ENCODE measurements at regions not wholly inside any gene's neighbourhood (a gene's known extent, or its start where the extent isn't known, plus 50 kb on each side); places are given as distances from the start of the nearest gene placed in this dataset.
"Not testable (repeated sequence)": the region's sequence is repeated elsewhere in the genome, so short reads cannot be mapped to it uniquely, and the experiment has no call there.

DNA sequence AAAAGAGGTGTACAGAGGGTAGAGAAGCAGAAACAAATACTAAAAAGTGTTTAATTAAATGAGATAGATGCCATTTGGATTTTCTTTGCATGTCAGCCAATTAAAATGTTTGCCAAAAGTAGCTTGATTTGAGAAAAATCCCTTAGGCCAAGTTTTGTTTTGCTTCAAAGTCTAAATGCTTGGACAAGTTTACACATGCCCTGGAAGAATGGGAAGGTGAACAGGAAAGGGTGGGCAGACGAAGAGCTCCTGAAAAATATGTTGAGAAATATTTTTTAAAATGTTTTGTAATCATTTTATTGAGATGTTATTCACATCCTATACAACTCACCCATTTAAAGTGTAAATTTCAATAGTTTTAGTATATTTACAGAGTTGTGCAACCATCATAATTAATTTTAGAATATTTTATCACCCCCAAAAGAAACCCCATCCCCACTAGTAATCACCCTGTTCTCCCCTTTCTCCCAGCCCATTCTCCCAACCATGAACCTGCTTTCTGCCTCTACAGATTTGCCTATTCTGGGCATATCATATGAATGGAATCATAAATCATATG is 98.5 kb upstream of the ANK3 start:
- Histone ChIP-seq H3K4me3 (ENCODE audit: low read depth in 1 of 2, low read length in 2 of 2) (no peak overlapping the region), H3K27ac (ENCODE audit: low read length) (no peak overlapping the region), H3K27me3 (ENCODE audit: low read depth, low read length) (no peaks in the 10 kb centered on the region), H3K9me3 (ENCODE audit: control insufficient read depth in 1 of 2, low read length in 2 of 2) (no peaks in the 10 kb centered on the region), H3K36me3 (ENCODE audit: control insufficient read depth in 1 of 2, insufficient read depth in 2 of 2, low read length in 2 of 2) (no peaks in the 10 kb centered on the region), H3K4me1 (ENCODE audit: control insufficient read depth in 1 of 2, insufficient read depth in 2 of 2, low read length in 2 of 2) (peaks cover 0 to 8% of the 10 kb centered on the region in 2 donors)

DNA sequence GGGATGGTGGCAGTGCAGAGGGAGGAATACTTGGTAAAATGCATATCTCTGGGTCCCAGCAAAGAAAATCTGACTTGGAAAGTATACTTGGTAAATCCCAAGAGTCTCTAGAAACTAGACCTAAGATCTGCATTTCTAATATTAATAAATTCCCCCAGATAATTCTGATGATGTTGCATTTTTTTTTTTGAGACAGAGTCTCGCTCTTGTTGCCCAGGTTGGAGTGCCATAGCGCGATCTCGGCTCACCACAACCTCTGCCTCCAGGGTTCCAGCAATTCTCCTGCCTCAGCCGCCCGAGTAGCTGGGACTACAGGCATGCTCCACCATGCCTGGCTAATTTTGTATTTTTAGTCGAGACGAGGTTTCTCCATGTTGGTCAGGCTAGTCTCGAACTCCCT is 97.9 kb upstream of the ANK3 start:
- Histone ChIP-seq H3K4me3 (ENCODE audit: low read depth in 1 of 2, low read length in 2 of 2) (no peak overlapping the region), H3K4me1 (ENCODE audit: control insufficient read depth in 1 of 2, insufficient read depth in 2 of 2, low read length in 2 of 2) (peaks cover 0 to 8% of the 10 kb centered on the region in 2 donors), H3K27me3 (ENCODE audit: low read depth, low read length) (no peaks in the 10 kb centered on the region), H3K27ac (ENCODE audit: low read length) (no peak overlapping the region), H3K9me3 (ENCODE audit: control insufficient read depth in 1 of 2, low read length in 2 of 2) (no peaks in the 10 kb centered on the region), H3K36me3 (ENCODE audit: control insufficient read depth in 1 of 2, insufficient read depth in 2 of 2, low read length in 2 of 2) (no peaks in the 10 kb centered on the region)

DNA sequence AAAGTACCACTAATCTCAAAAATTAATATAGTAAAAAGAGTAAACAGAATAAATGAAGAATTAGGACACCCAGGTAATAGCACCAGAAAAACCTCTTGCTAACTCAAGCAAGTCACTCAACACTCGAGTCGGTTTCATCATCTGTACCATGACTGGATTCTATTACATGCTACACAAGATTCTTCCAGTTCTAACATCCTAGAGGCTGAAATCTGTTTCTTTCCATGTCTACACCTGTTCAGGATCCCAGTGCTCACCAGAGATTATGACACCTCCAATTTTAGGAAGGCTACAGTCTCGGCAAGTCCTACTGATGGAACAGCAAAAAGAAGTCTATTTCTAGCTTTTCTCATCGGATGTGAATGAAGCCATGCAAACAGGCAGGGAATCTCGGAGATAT is 95.3 kb upstream of the ANK3 start:
- H3K27me3 ChIP-seq (ENCODE audit: low read depth, low read length) = no peaks in the 10 kb centered on the region
- peaks cover 0 to 8% of the 10 kb centered on the region in 2 donors for H3K4me1 ChIP-seq (ENCODE audit: control insufficient read depth in 1 of 2, insufficient read depth in 2 of 2, low read length in 2 of 2)
- H3K9me3 ChIP-seq (ENCODE audit: control insufficient read depth in 1 of 2, low read length in 2 of 2) = no peaks in the 10 kb centered on the region
- no peak overlapping the region for H3K4me3 ChIP-seq (ENCODE audit: low read depth in 1 of 2, low read length in 2 of 2)
- no peaks in the 10 kb centered on the region for H3K36me3 ChIP-seq (ENCODE audit: control insufficient read depth in 1 of 2, insufficient read depth in 2 of 2, low read length in 2 of 2)
- no peak overlapping the region for H3K27ac ChIP-seq (ENCODE audit: low read length)

DNA sequence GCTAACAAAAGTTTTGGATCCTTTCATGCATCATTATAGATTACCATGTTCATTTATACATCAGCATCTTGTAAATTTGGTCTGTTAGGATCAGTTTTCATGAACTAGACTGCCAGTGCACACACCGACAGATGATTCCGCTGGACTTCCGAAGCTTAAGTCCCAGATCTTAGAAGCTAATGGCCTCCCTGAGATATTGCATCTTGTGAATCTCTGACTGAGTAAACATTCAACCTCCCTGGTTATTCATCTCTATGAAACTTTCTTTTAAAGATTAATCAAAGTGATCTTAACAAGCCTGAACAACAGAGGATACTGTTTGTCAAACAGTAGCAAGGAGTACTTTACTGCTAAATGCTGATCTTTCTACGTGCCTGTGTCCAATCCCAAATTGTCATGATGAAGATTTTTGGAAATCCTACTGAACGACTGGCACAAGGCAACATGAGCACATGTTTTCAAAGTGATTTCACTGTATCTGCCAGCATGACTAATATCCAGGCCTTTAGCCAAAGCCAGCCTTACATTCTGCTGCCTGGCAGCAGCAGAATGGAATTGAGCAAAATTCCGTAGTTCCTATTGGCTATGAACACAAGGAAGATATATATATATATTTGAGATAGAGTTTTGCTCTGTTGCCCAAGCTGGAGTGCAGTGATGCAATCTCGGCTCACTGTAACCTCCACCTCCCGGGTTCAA is 91.3 kb upstream of the ANK3 start:
- Histone ChIP-seq H3K4me1 (ENCODE audit: control insufficient read depth in 1 of 2, insufficient read depth in 2 of 2, low read length in 2 of 2) (peaks cover 0 to 4% of the 10 kb centered on the region in 2 donors), H3K27ac (ENCODE audit: low read length) (no peak overlapping the region), H3K27me3 (ENCODE audit: low read depth, low read length) (no peaks in the 10 kb centered on the region), H3K4me3 (ENCODE audit: low read depth in 1 of 2, low read length in 2 of 2) (no peak overlapping the region), H3K9me3 (ENCODE audit: control insufficient read depth in 1 of 2, low read length in 2 of 2) (no peaks in the 10 kb centered on the region), H3K36me3 (ENCODE audit: control insufficient read depth in 1 of 2, insufficient read depth in 2 of 2, low read length in 2 of 2) (no peaks in the 10 kb centered on the region)

DNA sequence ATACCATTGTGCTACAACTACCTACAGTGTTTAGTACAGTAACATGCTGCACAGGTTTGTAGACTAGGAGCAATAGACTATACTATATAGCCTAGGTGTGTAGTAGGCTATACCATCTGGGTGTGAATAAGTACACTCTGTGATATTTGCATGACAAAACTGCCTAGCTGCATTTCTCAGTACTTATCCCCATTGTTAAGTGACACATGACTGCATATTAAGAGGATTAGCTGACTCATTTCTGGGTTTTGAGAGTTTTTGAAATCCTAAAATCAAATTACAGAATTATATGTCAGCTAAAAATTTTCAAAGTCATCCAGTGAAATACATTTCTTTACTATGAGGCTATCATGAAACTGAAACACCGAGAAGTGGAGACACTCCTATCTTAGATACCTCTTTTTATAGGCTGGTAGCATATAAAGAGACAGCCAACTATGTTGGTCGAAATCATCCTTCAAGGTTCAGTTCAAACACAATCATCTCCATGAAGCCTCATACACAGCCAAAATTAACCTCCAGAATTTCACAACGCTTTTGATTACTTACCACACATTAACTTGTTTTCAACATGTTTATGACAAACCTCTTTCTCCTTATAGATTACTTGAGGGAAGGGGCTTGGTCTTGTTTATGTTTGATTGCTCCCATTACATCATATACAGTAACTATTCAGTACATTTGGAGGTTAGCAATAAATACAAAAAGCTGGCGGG is 89.8 kb upstream of the ANK3 start:
- no peak overlapping the region for H3K4me3 ChIP-seq (ENCODE audit: low read depth in 1 of 2, low read length in 2 of 2)
- H3K36me3 ChIP-seq (ENCODE audit: control insufficient read depth in 1 of 2, insufficient read depth in 2 of 2, low read length in 2 of 2) = no peaks in the 10 kb centered on the region
- no peak overlapping the region for H3K27ac ChIP-seq (ENCODE audit: low read length)
- no peaks in the 10 kb centered on the region for H3K9me3 ChIP-seq (ENCODE audit: control insufficient read depth in 1 of 2, low read length in 2 of 2)
- peaks cover 0 to 4% of the 10 kb centered on the region in 2 donors for H3K4me1 ChIP-seq (ENCODE audit: control insufficient read depth in 1 of 2, insufficient read depth in 2 of 2, low read length in 2 of 2)
- H3K27me3 ChIP-seq (ENCODE audit: low read depth, low read length) = no peaks in the 10 kb centered on the region

DNA sequence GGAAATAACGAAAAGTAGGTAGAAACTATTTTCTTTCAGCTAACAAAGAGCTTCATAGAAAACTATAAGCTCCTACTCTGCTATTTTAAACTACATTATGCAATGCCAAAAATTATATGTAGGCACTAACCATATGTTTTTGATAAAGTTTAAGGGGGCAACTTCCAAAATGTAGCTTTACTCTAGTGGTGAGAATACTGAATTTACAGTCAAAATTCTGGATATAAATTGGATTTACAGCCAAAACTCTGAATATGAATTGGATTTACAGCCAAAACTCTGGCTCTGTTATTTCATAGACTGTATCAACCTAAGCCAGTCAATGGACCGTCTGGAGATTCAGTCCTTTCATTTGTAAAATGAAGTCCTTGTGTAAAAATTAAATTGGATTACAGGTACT is 86.8 kb upstream of the ANK3 start:
- no peak overlapping the region for H3K4me3 ChIP-seq (ENCODE audit: low read depth in 1 of 2, low read length in 2 of 2)
- H3K27ac ChIP-seq (ENCODE audit: low read length) = no peak overlapping the region
- H3K27me3 ChIP-seq (ENCODE audit: low read depth, low read length) = no peaks in the 10 kb centered on the region
- H3K4me1 ChIP-seq (ENCODE audit: control insufficient read depth in 1 of 2, insufficient read depth in 2 of 2, low read length in 2 of 2) = peaks cover 0 to 4% of the 10 kb centered on the region in 2 donors
- H3K9me3 ChIP-seq (ENCODE audit: control insufficient read depth in 1 of 2, low read length in 2 of 2) = no peaks in the 10 kb centered on the region
- H3K36me3 ChIP-seq (ENCODE audit: control insufficient read depth in 1 of 2, insufficient read depth in 2 of 2, low read length in 2 of 2) = no peaks in the 10 kb centered on the region

DNA sequence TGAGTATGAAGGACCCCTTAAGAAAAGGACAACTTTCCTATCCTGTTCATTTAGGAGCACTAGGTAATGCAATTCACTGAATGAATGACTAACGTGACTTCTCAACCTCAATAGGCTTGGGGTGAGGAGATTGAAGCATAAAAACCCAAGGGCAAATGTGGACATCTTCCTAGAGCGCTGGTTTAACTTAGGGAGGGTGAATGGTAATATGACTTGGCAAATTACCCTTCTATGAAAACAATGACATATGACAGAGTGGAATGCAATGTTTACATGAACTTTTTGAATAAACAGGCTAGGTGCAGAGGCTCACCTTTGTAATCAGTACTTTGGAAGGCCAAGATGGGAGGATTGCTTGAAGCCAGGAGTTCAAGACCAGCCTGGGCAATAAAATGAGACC is 83.9 kb upstream of the ANK3 start:
- no peaks in the 10 kb centered on the region for H3K36me3 ChIP-seq (ENCODE audit: control insufficient read depth in 1 of 2, insufficient read depth in 2 of 2, low read length in 2 of 2)
- no peaks in the 10 kb centered on the region for H3K9me3 ChIP-seq (ENCODE audit: control insufficient read depth in 1 of 2, low read length in 2 of 2)
- H3K27me3 ChIP-seq (ENCODE audit: low read depth, low read length) = no peaks in the 10 kb centered on the region
- no peak overlapping the region for H3K4me3 ChIP-seq (ENCODE audit: low read depth in 1 of 2, low read length in 2 of 2)
- no peaks in the 10 kb centered on the region for H3K4me1 ChIP-seq (ENCODE audit: control insufficient read depth in 1 of 2, insufficient read depth in 2 of 2, low read length in 2 of 2)
- H3K27ac ChIP-seq (ENCODE audit: low read length) = no peak overlapping the region

DNA sequence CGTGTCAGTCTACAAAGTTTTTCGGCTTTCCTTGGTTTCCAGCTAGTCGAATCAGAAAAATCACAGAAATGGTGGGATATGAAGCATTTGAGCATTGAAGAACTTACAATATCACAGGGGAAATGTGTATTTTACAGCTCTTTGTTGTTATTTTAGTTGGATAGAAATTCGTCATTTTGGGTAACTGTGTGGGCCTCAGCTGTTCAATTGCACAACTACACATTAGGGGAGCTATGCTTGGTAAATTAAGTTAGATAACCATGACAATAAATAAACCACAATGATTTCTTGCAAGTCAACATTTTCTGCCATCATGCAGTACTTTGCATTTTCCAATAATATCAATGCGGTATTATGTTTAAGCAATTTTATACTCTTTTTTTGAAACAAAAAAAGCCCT is 80.4 kb upstream of the ANK3 start:
- no peaks in the 10 kb centered on the region for H3K9me3 ChIP-seq (ENCODE audit: control insufficient read depth in 1 of 2, low read length in 2 of 2)
- H3K36me3 ChIP-seq (ENCODE audit: control insufficient read depth in 1 of 2, insufficient read depth in 2 of 2, low read length in 2 of 2) = no peaks in the 10 kb centered on the region
- no peaks in the 10 kb centered on the region for H3K27me3 ChIP-seq (ENCODE audit: low read depth, low read length)
- no peak overlapping the region for H3K4me3 ChIP-seq (ENCODE audit: low read depth in 1 of 2, low read length in 2 of 2)
- H3K27ac ChIP-seq (ENCODE audit: low read length) = no peak overlapping the region
- no peaks in the 10 kb centered on the region for H3K4me1 ChIP-seq (ENCODE audit: control insufficient read depth in 1 of 2, insufficient read depth in 2 of 2, low read length in 2 of 2)

DNA sequence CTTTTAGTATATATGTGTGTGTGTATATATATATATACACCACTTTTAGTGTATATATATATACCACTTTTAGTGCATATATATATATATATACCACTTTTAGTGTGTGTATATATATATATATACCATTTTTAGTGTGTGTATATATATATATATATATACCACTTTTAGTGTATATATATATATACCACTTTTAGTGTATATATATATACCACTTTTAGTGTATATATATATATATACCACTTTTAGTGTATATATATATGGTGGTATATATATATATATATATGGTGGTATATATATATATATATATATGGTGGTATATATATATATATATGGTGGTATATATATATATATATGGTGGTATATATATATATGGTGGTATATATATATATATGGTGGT is 79.5 kb upstream of the ANK3 start:
- H3K4me3 ChIP-seq (ENCODE audit: low read depth in 1 of 2, low read length in 2 of 2); H3K27ac ChIP-seq (ENCODE audit: low read length); H3K27me3 ChIP-seq (ENCODE audit: low read depth, low read length); H3K36me3 ChIP-seq (ENCODE audit: control insufficient read depth in 1 of 2, insufficient read depth in 2 of 2, low read length in 2 of 2); H3K9me3 ChIP-seq (ENCODE audit: control insufficient read depth in 1 of 2, low read length in 2 of 2); H3K4me1 ChIP-seq (ENCODE audit: control insufficient read depth in 1 of 2, insufficient read depth in 2 of 2, low read length in 2 of 2): not testable (repeated sequence)

DNA sequence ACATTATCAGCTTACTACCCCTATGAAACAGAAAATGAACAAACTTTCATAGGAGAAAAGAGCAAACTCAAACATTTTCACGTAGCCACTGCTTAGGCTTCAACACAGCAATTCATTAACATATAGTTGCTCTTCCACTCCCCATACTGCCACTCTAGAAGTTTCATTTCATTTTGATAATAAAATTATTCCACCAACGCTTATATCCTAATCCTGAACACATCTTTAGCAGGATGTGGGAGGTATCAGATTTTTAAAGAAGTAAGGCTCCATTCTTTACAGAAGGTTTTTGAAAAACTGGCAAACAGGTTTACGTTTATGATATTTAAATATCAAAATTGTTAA is 77.5 kb upstream of the ANK3 start:
- no peaks in the 10 kb centered on the region for H3K27me3 ChIP-seq (ENCODE audit: low read depth, low read length)
- H3K36me3 ChIP-seq (ENCODE audit: control insufficient read depth in 1 of 2, insufficient read depth in 2 of 2, low read length in 2 of 2) = no peaks in the 10 kb centered on the region
- no peak overlapping the region for H3K4me3 ChIP-seq (ENCODE audit: low read depth in 1 of 2, low read length in 2 of 2)
- H3K9me3 ChIP-seq (ENCODE audit: control insufficient read depth in 1 of 2, low read length in 2 of 2) = no peaks in the 10 kb centered on the region
- no peak overlapping the region for H3K27ac ChIP-seq (ENCODE audit: low read length)
- no peaks in the 10 kb centered on the region for H3K4me1 ChIP-seq (ENCODE audit: control insufficient read depth in 1 of 2, insufficient read depth in 2 of 2, low read length in 2 of 2)

DNA sequence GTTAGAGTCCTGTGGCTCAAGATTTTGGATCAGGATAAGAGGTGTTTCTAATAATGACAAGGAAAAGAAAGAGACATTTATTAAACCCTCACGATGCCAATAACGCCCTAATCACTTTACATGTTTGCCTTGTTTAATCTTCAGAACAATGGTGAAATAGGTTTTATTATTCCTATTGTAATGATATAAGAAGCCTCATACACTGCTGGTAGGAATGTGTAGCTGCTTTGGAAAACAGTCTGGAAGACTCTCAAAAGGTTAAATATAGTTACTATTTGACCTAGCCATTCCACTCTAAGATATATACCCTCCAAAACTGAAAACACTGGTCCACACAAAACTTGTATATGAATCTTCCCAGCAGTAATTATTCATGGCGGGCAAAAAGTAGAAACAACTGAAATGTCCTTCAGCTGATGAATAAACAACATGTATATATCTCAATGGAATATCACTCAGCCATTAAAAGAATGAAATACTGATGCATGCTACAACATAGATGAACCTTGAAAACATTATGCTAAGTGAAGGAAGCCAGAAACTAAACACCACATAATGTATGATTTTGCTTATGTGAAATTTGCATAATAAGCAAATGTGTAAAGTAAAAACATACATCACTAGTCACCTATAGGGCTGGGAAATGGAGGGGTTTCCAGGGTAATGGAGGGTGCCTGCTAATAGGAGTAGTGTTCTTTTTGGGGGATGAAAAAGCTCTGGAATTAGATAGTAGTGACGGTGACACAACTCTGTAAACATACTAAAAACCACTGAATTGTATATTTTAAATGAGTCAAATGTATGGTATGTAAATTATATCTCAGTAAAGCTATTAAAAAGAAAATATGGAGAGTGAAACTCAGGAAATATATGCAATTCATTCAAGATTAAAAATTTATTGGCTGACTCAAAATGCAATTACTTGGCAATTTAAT is 76.9 kb upstream of the ANK3 start:
- H3K36me3 ChIP-seq (ENCODE audit: control insufficient read depth in 1 of 2, insufficient read depth in 2 of 2, low read length in 2 of 2) = no peaks in the 10 kb centered on the region
- no peaks in the 10 kb centered on the region for H3K27me3 ChIP-seq (ENCODE audit: low read depth, low read length)
- no peak overlapping the region for H3K4me3 ChIP-seq (ENCODE audit: low read depth in 1 of 2, low read length in 2 of 2)
- H3K9me3 ChIP-seq (ENCODE audit: control insufficient read depth in 1 of 2, low read length in 2 of 2) = no peaks in the 10 kb centered on the region
- no peak overlapping the region for H3K27ac ChIP-seq (ENCODE audit: low read length)
- no peaks in the 10 kb centered on the region for H3K4me1 ChIP-seq (ENCODE audit: control insufficient read depth in 1 of 2, insufficient read depth in 2 of 2, low read length in 2 of 2)
